Right lobe of liver (tissue), 4 donors: ENCODE measurements at regions not wholly inside any gene's neighbourhood (a gene's known extent, or its start where the extent isn't known, plus 50 kb on each side); places are given as distances from the start of the nearest gene placed in this dataset.
"Not testable (repeated sequence)": the region's sequence is repeated elsewhere in the genome, so short reads cannot be mapped to it uniquely, and the experiment has no call there.

Experiments used
- CTCF ChIP-seq, 4 donors: fragments of 200-600 bp in 3 of 4; fragments of 450-650 bp in 1 of 4; IDR thresholded peaks; one replicate each; pipeline versions ENCODE4 v1.5.1 to v1.8.0; 2016 to 2022; ENCODE audit warnings: antibody characterized with exemption in 4 of 4, mild to moderate bottlenecking in 2 of 4
- POLR2A ChIP-seq: fragments of 450-650 bp; IDR thresholded peaks from one replicate; pipeline ENCODE4 v1.6.1; 2017; ENCODE audit warnings: antibody characterized with exemption, mild to moderate bottlenecking
- donor health status: DM: no; HTN: no; CAD: no.
- donor health status: DM: no; HTN: no; CAD: no.
- donor health status: DM: no; HTN: yes; CAD: no.

- not testable (repeated sequence) for TF ChIP-seq CTCF (IDR thresholded peaks at IDR 0.05); POLR2A
Observed at GRCh38 chr1:120290105-120290504, 113.8 kb upstream of the SEC22B start.
